Glutamatergic neuron (in vitro differentiated cells): ENCODE measurements at regions not wholly inside any gene's neighbourhood (a gene's known extent, or its start where the extent isn't known, plus 50 kb on each side); places are given as distances from the start of the nearest gene placed in this dataset.
"Not testable (repeated sequence)": the region's sequence is repeated elsewhere in the genome, so short reads cannot be mapped to it uniquely, and the experiment has no call there.

Experiments used
- DNase-seq: peaks from one replicate; pipeline ENCODE4 v3.0.0; 2022
- H3K27ac Mint-ChIP-seq: one replicate; pipeline ENCODE4 v1.8.0; 2020; ENCODE audit warnings: mild to moderate bottlenecking, mixed read lengths, inconsistent platforms; ENCODE audit not compliant: unreplicated experiment
- H3K27me3 Mint-ChIP-seq: one replicate; pipeline ENCODE4 v1.8.0; 2020; ENCODE audit warnings: mild to moderate bottlenecking, moderate library complexity, mixed read lengths, inconsistent platforms; ENCODE audit not compliant: unreplicated experiment
- H3K36me3 Mint-ChIP-seq: one replicate; pipeline ENCODE4 v1.8.0; 2020; ENCODE audit warnings: mild to moderate bottlenecking, mixed read lengths, inconsistent platforms; ENCODE audit not compliant: unreplicated experiment
- H3K4me1 Mint-ChIP-seq: one replicate; pipeline ENCODE4 v1.8.0; 2020; ENCODE audit warnings: mild to moderate bottlenecking, low read depth, mixed read lengths, inconsistent platforms; ENCODE audit not compliant: unreplicated experiment
- H3K4me3 Mint-ChIP-seq: one replicate; pipeline ENCODE4 v1.8.0; 2020; ENCODE audit warnings: mild to moderate bottlenecking, mixed read lengths, inconsistent platforms; ENCODE audit not compliant: unreplicated experiment
- H3K9me3 Mint-ChIP-seq: one replicate; pipeline ENCODE4 v1.8.0; 2020; ENCODE audit warnings: mild to moderate bottlenecking, moderate library complexity, mixed read lengths, inconsistent platforms; ENCODE audit not compliant: unreplicated experiment
- CTCF ChIP-seq: fragments of 200-600 bp; sonication (generic); IDR thresholded peaks from one replicate; pipeline ENCODE4 v1.5.0; 2021; ENCODE audit not compliant: partially characterized antibody, unreplicated experiment

- no peak overlapping the region for H3K27ac Mint-ChIP-seq
- no peaks in the 10 kb centered on the region for H3K27me3 Mint-ChIP-seq
- no peaks in the 10 kb centered on the region for H3K9me3 Mint-ChIP-seq
- no peak for DNase-seq
- H3K4me1 Mint-ChIP-seq, result peaks cover 2% of the 10 kb centered on the region
- no peaks in the 10 kb centered on the region for H3K36me3 Mint-ChIP-seq
- TF ChIP-seq CTCF, result no peak
- H3K4me3 Mint-ChIP-seq, result no peak overlapping the region
Observed at GRCh38 chrX:40887476-40887875, 152.1 kb upstream of the MED14 start.

- no peak for DNase-seq
- Mint-ChIP-seq H3K27me3 (no peaks in the 10 kb centered on the region), H3K4me3 (no peak overlapping the region), H3K36me3 (no peaks in the 10 kb centered on the region), H3K27ac (no peak overlapping the region), H3K9me3 (peaks cover 2% of the 10 kb centered on the region), H3K4me1 (no peaks in the 10 kb centered on the region)
- TF ChIP-seq CTCF, result no peak
Observed at GRCh38 chrX:40891798-40892197, 156.5 kb upstream of the MED14 start.

GRCh38 chrX:40893251-40893910 lies 158.0 kb upstream of the MED14 start:
- Mint-ChIP-seq H3K27ac (no peak overlapping the region), H3K36me3 (no peaks in the 10 kb centered on the region), H3K27me3 (no peaks in the 10 kb centered on the region), H3K4me1 (peaks cover 5% of the 10 kb centered on the region), H3K9me3 (peaks cover 4% of the 10 kb centered on the region), H3K4me3 (no peak overlapping the region)
- no peak for TF ChIP-seq CTCF
- no peak for DNase-seq

- no peaks in the 10 kb centered on the region for H3K36me3 Mint-ChIP-seq
- TF ChIP-seq CTCF, result no peak
- H3K4me3 Mint-ChIP-seq, result no peak overlapping the region
- H3K27me3 Mint-ChIP-seq, result no peaks in the 10 kb centered on the region
- peaks cover 5% of the 10 kb centered on the region for H3K4me1 Mint-ChIP-seq
- no peak for DNase-seq
- no peak overlapping the region for H3K27ac Mint-ChIP-seq
- H3K9me3 Mint-ChIP-seq, result peaks cover 4% of the 10 kb centered on the region
Observed at GRCh38 chrX:40895246-40895645, 159.9 kb upstream of the MED14 start.

GRCh38 chrX:40897718-40898270 lies 162.5 kb upstream of the MED14 start:
- no peak for DNase-seq
- no peak overlapping the region for H3K27ac Mint-ChIP-seq
- peaks cover 11% of the 10 kb centered on the region for H3K4me1 Mint-ChIP-seq
- no peak overlapping the region for H3K4me3 Mint-ChIP-seq
- no peaks in the 10 kb centered on the region for H3K36me3 Mint-ChIP-seq
- H3K27me3 Mint-ChIP-seq, result no peaks in the 10 kb centered on the region
- H3K9me3 Mint-ChIP-seq, result peaks cover 4% of the 10 kb centered on the region
- TF ChIP-seq CTCF, result no peak

GRCh38 chrX:40904739-40905138 lies 169.4 kb upstream of the MED14 start:
- H3K27me3 Mint-ChIP-seq, H3K27ac Mint-ChIP-seq, H3K36me3 Mint-ChIP-seq, DNase-seq, H3K9me3 Mint-ChIP-seq, H3K4me3 Mint-ChIP-seq, H3K4me1 Mint-ChIP-seq: not testable (repeated sequence)
